ENCODE measurements at regions not wholly inside any gene's neighbourhood (a gene's known extent, or its start where the extent isn't known, plus 50 kb on each side); places are given as distances from the start of the nearest gene placed in this dataset.
A peak's percentile ranks its signal among the peaks of the same experiment; 100 is the strongest.

DNA sequence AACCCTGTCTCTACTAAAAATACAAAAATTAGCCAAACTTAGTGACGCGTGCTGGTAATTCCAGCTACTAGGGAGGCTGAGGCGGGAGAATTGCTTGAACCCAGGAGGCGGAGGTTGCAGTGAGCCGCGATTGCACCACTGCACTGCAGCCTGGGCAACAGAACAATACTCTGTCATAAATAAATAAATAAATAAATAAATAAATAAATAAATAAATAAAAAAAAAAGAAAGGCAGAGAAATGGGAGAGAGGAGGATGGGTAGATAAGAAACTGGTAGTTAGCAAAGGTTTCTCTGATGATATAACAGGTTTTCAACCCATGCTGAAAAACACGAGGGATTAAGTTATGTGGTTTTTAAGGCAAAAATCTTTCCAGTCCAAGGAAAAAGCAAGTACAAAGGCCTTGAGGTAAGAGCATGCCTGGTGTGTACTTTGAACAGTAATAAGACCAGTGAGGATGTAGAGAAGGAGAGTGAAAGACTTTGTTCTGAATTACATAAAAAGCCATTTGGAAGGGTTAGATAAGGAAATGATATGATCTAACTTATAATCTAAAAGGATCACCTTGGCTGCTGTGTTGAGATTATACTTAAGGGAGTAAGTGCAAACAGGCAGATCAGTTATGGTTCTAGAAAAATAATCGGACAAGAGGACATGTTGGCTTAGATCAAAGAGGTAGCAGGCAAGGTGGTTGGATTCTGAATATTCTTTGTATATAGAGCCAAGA lies 159.3 kb downstream of the PTH2R start:
- TF ChIP-seq, protein P1, sequence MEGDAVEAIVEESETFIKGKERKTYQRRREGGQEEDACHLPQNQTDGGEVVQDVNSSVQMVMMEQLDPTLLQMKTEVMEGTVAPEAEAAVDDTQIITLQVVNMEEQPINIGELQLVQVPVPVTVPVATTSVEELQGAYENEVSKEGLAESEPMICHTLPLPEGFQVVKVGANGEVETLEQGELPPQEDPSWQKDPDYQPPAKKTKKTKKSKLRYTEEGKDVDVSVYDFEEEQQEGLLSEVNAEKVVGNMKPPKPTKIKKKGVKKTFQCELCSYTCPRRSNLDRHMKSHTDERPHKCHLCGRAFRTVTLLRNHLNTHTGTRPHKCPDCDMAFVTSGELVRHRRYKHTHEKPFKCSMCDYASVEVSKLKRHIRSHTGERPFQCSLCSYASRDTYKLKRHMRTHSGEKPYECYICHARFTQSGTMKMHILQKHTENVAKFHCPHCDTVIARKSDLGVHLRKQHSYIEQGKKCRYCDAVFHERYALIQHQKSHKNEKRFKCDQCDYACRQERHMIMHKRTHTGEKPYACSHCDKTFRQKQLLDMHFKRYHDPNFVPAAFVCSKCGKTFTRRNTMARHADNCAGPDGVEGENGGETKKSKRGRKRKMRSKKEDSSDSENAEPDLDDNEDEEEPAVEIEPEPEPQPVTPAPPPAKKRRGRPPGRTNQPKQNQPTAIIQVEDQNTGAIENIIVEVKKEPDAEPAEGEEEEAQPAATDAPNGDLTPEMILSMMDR (conservative IDR thresholded peaks at IDR 0.05): no peak
- H3K27ac ChIP-seq: no peak overlapping the region

DNA sequence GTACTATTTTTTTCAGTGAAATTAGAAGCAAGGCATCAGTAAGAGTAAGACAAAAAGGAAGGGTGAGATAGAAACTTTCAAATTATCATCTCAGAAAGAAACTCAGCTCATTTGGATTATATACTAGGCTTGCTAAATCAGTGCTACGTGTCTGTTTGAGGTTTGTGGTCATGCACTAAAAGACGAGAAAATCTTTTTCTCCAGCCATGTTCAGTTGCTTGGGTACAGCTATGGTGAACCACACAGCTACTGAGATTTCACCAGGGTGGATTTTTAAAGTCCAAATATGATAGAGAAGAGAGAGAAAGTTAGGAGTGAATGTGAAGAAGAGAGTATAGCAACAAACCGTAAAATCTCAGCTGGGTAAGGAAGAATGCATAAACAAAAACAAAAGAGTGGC lies 161.6 kb downstream of the PTH2R start:
- no peak overlapping the region for H3K27ac ChIP-seq
- TF ChIP-seq, protein P1 (conservative IDR thresholded peaks at IDR 0.05): no peak

- TF ChIP-seq, protein P1 (conservative IDR thresholded peaks at IDR 0.05): no peak
These were observed 163.5 kb downstream of the PTH2R start for GRCh38 chr2:208570066-208570465.

DNA sequence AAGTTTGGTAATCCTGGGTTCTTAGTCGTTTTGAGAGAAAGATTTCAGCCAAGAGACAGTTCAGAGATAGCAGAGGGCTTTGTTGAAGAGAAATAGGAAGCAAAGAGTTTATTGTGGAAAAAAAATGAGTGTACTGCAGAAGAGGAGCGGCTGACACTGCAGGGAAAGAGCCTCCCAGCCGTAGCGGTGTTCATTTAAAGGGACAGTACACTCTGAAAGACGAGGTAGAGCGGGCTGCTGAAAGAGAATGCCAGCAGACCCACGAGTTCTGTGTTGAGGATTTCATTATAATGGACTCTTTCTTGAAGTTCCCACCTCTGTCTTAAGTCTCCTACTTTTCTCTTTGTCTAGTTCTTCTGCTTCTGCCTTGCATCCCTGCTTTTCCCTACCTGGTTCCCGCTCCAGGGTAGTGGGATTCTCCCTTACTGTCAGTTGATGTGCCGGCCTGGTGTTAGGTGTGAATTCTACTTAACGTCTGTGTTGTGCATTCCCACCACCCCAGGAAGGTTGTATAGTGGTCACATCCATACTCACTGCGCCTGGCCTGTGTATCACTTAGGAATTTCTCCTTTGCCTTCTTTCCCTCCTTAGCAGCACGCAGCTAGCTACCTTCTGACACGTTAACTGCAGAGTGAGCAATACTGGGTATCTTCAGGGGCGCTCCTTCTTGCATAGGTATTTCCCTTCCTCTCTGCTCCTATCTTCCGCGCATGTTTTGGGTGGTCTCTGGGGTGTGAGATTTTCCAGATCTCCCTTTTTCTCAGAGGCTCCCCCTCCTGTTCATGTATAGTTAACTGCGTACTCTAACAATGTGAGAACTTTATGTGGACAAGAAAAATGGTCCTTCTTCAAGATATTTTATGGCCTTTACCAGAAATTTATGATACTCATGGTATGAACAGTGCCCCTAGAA lies 164.5 kb downstream of the PTH2R start:
- no peak overlapping the region for H3K27ac ChIP-seq
- TF ChIP-seq, protein P1 (conservative IDR thresholded peaks at IDR 0.05): peak; percentile 51

More at GRCh38 chr2:208570066-208570465, 163.5 kb downstream of the PTH2R start:
- H3K27ac ChIP-seq: no peak overlapping the region

DNA sequence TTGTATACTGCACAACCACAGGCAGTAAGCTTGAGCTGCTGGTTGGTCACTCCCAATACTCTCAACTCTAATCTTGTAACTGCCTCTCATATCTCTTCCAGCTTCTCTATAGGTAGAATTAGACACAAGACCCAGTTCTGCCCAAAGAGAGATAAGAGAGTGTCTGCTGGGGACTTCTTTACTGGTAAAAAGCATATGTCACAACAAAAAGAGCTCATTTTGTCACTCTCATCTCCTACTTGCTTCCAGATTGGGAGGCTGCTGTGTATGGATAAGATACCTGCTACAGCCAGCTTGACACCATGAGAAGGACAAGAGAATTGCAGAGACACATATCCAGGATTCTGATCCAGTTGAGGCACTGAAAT lies 165.2 kb downstream of the PTH2R start:
- TF ChIP-seq, protein P1 (conservative IDR thresholded peaks at IDR 0.05): 0 out of 2 replicates have a peak, but pooled peaks have one; percentile 6

GRCh38 chr2:208573569-208573968 lies 167.0 kb downstream of the PTH2R start:
- no peak overlapping the region for H3K27ac ChIP-seq
- TF ChIP-seq, protein P1 (conservative IDR thresholded peaks at IDR 0.05): no peak

More for the DNA sequence above, 165.2 kb downstream of the PTH2R start:
- H3K27ac ChIP-seq: no peak overlapping the region

DNA sequence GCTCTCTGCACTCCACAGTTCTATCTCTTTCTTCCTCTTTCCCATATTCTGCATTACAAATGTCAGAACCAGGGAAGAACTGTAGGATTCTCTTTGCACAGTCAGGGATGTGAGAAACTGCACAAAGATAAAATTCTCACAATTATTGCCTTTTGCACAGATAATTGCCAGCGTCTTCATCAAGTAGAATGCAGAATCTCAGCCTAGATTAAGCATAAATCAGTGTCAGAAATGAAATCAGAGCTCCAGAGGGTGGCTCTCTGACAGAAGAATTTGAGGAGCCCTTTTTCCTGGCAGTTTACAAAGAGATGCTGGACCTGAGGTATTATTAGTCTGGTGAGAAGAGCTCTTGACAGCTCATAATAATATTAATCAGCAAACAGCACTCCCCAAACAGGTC lies 173.1 kb downstream of the PTH2R start:
- TF ChIP-seq, protein P1 (conservative IDR thresholded peaks at IDR 0.05): no peak
- H3K27ac ChIP-seq: peak overlapping the region; percentile 52

All from VCaP (cell line).